ENCODE measurements at regions not wholly inside any gene's neighbourhood (a gene's known extent, or its start where the extent isn't known, plus 50 kb on each side); places are given as distances from the start of the nearest gene placed in this dataset.

DNA sequence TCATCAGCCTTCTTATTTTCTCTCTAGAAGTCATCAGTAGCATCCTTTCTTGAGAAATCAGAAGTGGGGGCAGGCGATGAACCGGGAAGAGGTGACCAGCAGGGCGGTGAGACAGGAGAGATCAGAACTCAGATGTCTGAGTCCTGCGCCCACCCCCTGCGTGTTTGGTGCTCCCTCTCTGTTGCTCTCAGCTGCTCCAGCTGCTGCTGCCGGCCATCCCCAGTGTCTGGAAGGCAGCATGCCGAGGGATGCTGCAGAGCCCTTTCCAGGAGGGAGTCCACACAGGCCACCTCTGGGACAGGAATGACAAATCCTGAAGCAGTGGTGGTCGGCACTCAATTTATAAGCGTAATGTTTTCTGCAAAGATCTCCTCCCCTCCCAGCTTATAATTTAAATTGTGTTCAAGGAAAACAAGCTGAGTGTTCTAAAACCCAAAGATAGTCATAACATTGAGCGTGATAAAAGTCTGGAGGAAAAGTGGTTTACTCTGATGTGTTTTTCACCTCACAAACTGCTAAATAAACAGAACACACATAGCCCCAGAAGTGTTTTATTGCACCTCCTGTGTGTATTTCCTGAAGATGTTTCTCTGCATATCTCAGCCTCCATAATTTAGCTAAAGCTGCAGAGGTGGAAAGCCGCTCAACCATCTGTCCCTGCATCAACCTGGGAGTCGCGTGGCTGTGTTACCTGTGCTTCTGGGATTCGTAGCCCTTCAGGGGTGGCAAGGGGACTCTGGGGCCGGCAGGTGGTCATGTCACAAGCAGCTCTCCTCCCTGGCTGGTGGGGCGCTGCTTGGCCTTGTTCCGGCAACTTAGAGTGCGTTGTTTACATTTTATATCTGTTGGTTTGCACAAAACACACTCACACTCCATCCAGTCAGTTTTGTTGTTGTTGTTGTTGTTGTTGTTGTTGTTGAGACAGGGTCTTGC is 191.2 kb downstream of the USP12 start:
- Mint-ChIP-seq H3K36me3 (ENCODE audit: low read depth) (no peaks in the 10 kb centered on the region), H3K4me1 (ENCODE audit: low read depth) (no peaks in the 10 kb centered on the region), H3K9me3 (no peaks in the 10 kb centered on the region), H3K27me3 (peaks cover 8% of the 10 kb centered on the region), H3K27ac (no peak overlapping the region), H3K4me3 (no peak overlapping the region)
- TF ChIP-seq, protein P1, sequence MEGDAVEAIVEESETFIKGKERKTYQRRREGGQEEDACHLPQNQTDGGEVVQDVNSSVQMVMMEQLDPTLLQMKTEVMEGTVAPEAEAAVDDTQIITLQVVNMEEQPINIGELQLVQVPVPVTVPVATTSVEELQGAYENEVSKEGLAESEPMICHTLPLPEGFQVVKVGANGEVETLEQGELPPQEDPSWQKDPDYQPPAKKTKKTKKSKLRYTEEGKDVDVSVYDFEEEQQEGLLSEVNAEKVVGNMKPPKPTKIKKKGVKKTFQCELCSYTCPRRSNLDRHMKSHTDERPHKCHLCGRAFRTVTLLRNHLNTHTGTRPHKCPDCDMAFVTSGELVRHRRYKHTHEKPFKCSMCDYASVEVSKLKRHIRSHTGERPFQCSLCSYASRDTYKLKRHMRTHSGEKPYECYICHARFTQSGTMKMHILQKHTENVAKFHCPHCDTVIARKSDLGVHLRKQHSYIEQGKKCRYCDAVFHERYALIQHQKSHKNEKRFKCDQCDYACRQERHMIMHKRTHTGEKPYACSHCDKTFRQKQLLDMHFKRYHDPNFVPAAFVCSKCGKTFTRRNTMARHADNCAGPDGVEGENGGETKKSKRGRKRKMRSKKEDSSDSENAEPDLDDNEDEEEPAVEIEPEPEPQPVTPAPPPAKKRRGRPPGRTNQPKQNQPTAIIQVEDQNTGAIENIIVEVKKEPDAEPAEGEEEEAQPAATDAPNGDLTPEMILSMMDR (IDR thresholded peaks at IDR 0.05): no peak
- DNase-seq: no peak
- intact Hi-C loops (cut with micrococcal nuclease): no loop called here
- CTCF ChIA-PET: interaction anchor here (1.7 kb wide), 1 partner anchor 378 kb away, joined by 5 read pairs; no protein-coding TSS in a partner anchor
- ATAC-seq: no peak
- POLR2A ChIA-PET: no interaction called here

DNA sequence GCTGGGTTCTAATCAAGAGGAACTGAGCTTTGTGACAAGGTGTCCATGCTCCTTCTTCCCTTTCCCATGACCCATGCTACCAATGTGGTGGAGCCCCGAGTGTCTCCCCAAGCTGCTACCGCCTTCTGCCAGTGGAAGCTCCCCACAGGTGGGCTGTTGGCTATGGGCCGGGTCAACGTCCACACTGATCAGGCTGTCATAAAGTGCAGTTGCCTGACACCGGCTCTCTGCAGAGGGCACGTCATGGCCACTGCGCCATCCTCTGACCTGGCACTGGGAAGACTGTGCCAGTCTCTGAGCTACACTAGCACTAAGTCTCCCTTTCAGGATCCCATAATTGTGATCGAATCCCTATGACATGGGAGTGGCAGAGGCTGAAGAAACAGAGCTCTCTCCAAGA is 192.3 kb downstream of the USP12 start:
- intact Hi-C loops (cut with micrococcal nuclease): no loop called here
- Mint-ChIP-seq H3K4me3 (no peak overlapping the region), H3K9me3 (no peaks in the 10 kb centered on the region), H3K4me1 (ENCODE audit: low read depth) (no peaks in the 10 kb centered on the region), H3K36me3 (ENCODE audit: low read depth) (no peaks in the 10 kb centered on the region), H3K27me3 (peaks cover 8% of the 10 kb centered on the region), H3K27ac (no peak overlapping the region)
- TF ChIP-seq, protein P1 (IDR thresholded peaks at IDR 0.05): no peak
- ChIA-PET CTCF (no interaction called here), POLR2A (no interaction called here)
- ATAC-seq (no peak), DNase-seq (no peak)

DNA sequence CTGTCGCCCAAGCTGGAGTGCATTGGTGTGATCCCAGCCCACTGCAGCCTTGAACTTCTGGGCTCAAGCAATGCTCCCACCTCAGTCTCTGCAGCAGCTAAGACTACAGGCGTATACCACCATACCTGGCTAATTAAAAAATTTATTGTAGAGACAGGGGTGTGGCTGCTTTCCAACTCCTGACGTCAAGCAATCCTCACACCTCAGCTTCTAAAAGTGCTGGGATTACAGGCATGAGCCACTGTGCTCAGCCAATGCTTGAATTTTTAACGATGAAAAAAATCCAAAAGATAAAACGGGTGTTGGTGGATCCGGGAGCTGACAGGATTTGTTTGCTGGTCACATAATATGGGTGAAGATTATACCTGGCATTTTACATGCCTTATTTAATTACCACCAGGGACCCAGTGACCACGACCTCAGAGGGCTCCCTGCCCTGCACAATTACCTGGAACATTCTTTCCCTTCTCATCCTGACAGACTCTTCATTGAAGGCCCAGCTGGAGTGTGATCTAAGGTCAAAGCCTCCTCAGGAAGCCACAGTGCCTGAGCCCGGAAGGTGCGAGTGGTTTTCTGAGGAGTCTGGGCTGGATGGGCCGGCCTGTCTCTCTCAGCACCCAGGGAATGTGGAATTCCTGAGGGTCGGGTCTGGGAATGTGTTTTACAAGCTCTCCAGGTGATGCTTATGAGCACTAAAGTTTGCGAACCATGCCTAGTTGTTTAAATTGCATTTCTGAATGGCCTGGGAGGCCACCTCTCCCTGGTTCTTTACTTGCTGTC is 193.3 kb downstream of the USP12 start:
- Mint-ChIP-seq H3K36me3 (ENCODE audit: low read depth) (no peaks in the 10 kb centered on the region), H3K4me3 (no peak overlapping the region), H3K27me3 (peaks cover 3% of the 10 kb centered on the region), H3K4me1 (ENCODE audit: low read depth) (no peaks in the 10 kb centered on the region), H3K9me3 (no peaks in the 10 kb centered on the region), H3K27ac (no peak overlapping the region)
- ATAC-seq: no peak
- ChIA-PET CTCF (interaction anchor here (2.4 kb wide), 1 partner anchor 384 kb away, joined by 7 read pairs; no protein-coding TSS in a partner anchor), POLR2A (no interaction called here)
- intact Hi-C loops (cut with micrococcal nuclease): no loop called here
- DNase-seq: no peak
- TF ChIP-seq, protein P1 (IDR thresholded peaks at IDR 0.05): no peak

DNA sequence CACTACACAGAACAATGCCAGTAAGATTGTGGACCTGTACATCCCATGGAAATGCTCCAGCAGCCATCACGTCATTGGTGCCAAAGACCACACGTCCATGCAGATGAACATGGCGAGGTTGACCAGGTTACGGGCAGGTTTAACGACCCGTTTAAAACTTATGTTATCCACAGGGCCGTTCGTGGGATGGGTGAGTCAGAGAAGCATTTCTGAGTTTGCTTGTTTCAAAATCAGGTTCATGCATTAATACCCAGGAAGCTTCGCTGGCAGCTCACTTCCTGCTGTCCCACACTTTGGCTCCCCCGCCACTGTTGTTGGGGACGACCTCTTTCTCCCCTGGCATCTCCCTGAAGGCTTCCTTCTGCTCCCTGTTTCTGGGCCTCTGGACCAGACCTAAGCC is 194.1 kb downstream of the USP12 start:
- ChIA-PET POLR2A (no interaction called here), CTCF (interaction anchor here (1.0 to 2.4 kb wide), 2 partner anchors 293 to 385 kb away, joined by 3 to 7 read pairs; partner anchors contain the start of gene RASL11A)
- no peaks in the 10 kb centered on the region for H3K36me3 Mint-ChIP-seq (ENCODE audit: low read depth)
- H3K4me1 Mint-ChIP-seq (ENCODE audit: low read depth): peaks cover 1% of the 10 kb centered on the region
- intact Hi-C loops (cut with micrococcal nuclease): no loop called here
- ATAC-seq (no peak), DNase-seq (peak; percentile 4)
- TF ChIP-seq, protein P1 (IDR thresholded peaks at IDR 0.05): no peak
- H3K4me3 Mint-ChIP-seq: no peak overlapping the region
- no peak overlapping the region for H3K27ac Mint-ChIP-seq
- peaks cover 1% of the 10 kb centered on the region for H3K9me3 Mint-ChIP-seq
- H3K27me3 Mint-ChIP-seq: peaks cover 2% of the 10 kb centered on the region

Data from activated CD8-positive, alpha-beta T cell treated with anti-CD3 and anti-CD28 coated beads for 36 hours (primary cell).